ENCODE measurements at regions not wholly inside any gene's neighbourhood (a gene's known extent, or its start where the extent isn't known, plus 50 kb on each side); places are given as distances from the start of the nearest gene placed in this dataset.

- TF ChIP-seq CTCF (conservative IDR thresholded peaks at IDR 0.05; ENCODE audit: low read depth, low read length) (no peak), EZH2 (IDR thresholded peaks at IDR 0.05; ENCODE audit: low read length, unreplicated experiment) (no peak)
Observed at GRCh38 chr4:59535541-59535940, 1664.6 kb upstream of the ADGRL3 start.

Measured in PC-3 (cell line).